DND-41 (cell line): ENCODE measurements at regions not wholly inside any gene's neighbourhood (a gene's known extent, or its start where the extent isn't known, plus 50 kb on each side); places are given as distances from the start of the nearest gene placed in this dataset.

Source experiments
- ATAC-seq: fragments of 200-7000 bp; cut with Tn5 transposase; 3 replicates; pipeline ENCODE4 v1.9.1; 2021; ENCODE audit warnings: low read depth; ENCODE audit not compliant: insufficient read depth
- DNase-seq: peaks from one replicate; pipeline ENCODE4 v3.0.0-alpha.2; 2020
- H2AFZ ChIP-seq: 2 replicates; pipeline ENCODE4 v1.6.0; 2012; ENCODE audit warnings: low read depth, low read length
- H3K27ac ChIP-seq: 2 replicates; pipeline ENCODE4 v1.5.1; 2012; ENCODE audit warnings: low read length, inconsistent platforms
- H3K27me3 ChIP-seq: fragments of 200-600 bp; sonication (generic); 2 replicates; pipeline ENCODE4 v1.6.0; 2012; ENCODE audit warnings: low read length, mild to moderate bottlenecking, inconsistent platforms; ENCODE audit not compliant: insufficient read depth, poor library complexity
- H3K36me3 ChIP-seq: 2 replicates; pipeline ENCODE4 v1.5.1; 2012; ENCODE audit warnings: low read length, inconsistent platforms; ENCODE audit not compliant: insufficient read depth
- H3K4me1 ChIP-seq: 2 replicates; pipeline ENCODE4 v1.5.1; 2012; ENCODE audit warnings: mild to moderate bottlenecking, low read length; ENCODE audit not compliant: insufficient read depth
- H3K4me2 ChIP-seq: 2 replicates; pipeline ENCODE4 v1.6.0; 2012; ENCODE audit warnings: mild to moderate bottlenecking, moderate library complexity, low read length, inconsistent platforms; ENCODE audit not compliant: insufficient read depth
- H3K4me3 ChIP-seq, 2 experiments: fragments of 200-600 bp in 1 of 2; shearing (Covaris generic) in 1 of 2; 2 replicates each; pipeline ENCODE4 v1.5.1; 2012 to 2016; ENCODE audit warnings: inconsistent platforms in 2 of 2, low read length in 2 of 2, mild to moderate bottlenecking in 2 of 2, low read depth in 1 of 2, moderate library complexity in 1 of 2
- H3K79me2 ChIP-seq: 2 replicates; pipeline ENCODE4 v1.6.0; 2012; ENCODE audit warnings: low read length, inconsistent platforms; ENCODE audit not compliant: insufficient read depth
- H3K9ac ChIP-seq: 2 replicates; pipeline ENCODE4 v1.6.0; 2012; ENCODE audit warnings: low read depth, mild to moderate bottlenecking, inconsistent platforms, low read length, moderate library complexity
- H3K9me3 ChIP-seq: 2 replicates; pipeline ENCODE4 v1.5.1; 2012; ENCODE audit warnings: low read length, moderate library complexity, mild to moderate bottlenecking, inconsistent platforms; ENCODE audit not compliant: insufficient read depth, severe bottlenecking
- H4K20me1 ChIP-seq: 2 replicates; pipeline ENCODE4 v1.6.0; 2012; ENCODE audit warnings: low read length; ENCODE audit not compliant: insufficient read depth
- CTCF ChIP-seq: IDR thresholded peaks from 2 replicates; pipeline ENCODE4 v1.5.1; 2012; ENCODE audit warnings: borderline replicate concordance, low read length, moderate library complexity, mild to moderate bottlenecking; ENCODE audit not compliant: poor library complexity, severe bottlenecking; ENCODE audit errors: extremely low read depth
- EZH2 ChIP-seq: IDR thresholded peaks from 3 replicates; pipeline ENCODE4 v1.6.1; 2012; ENCODE audit warnings: borderline replicate concordance, low read depth, mild to moderate bottlenecking, moderate library complexity, low read length, inconsistent platforms; ENCODE audit not compliant: severe bottlenecking

GRCh38 chr18:37980556-37980955 is 415.0 kb upstream of the CELF4 start:
- no peak overlapping the region for H3K4me2 ChIP-seq
- ATAC-seq = no peak
- no peaks in the 10 kb centered on the region for H3K79me2 ChIP-seq
- H4K20me1 ChIP-seq = no peaks in the 10 kb centered on the region
- H3K4me3 ChIP-seq = no peak overlapping the region
- no peaks in the 10 kb centered on the region for H3K9me3 ChIP-seq
- no peak overlapping the region for H2AFZ ChIP-seq
- no peaks in the 10 kb centered on the region for H3K4me1 ChIP-seq
- no peaks in the 10 kb centered on the region for H3K27me3 ChIP-seq
- DNase-seq = no peak
- no peak overlapping the region for H3K27ac ChIP-seq
- H3K9ac ChIP-seq = no peak overlapping the region
- no peak for TF ChIP-seq EZH2
- TF ChIP-seq CTCF = no peak
- no peaks in the 10 kb centered on the region for H3K36me3 ChIP-seq

GRCh38 chr18:37975446-37975845 is 409.8 kb upstream of the CELF4 start:
- Histone ChIP-seq H3K4me2 (no peak overlapping the region), H3K79me2 (no peaks in the 10 kb centered on the region), H3K4me1 (no peaks in the 10 kb centered on the region), H3K9me3 (no peaks in the 10 kb centered on the region), H3K27ac (no peak overlapping the region), H2AFZ (no peak overlapping the region), H3K36me3 (no peaks in the 10 kb centered on the region), H3K4me3 (no peak overlapping the region), H3K27me3 (no peaks in the 10 kb centered on the region), H3K9ac (no peak overlapping the region), H4K20me1 (no peaks in the 10 kb centered on the region)
- ATAC-seq (no peak), DNase-seq (no peak)
- no peak for TF ChIP-seq CTCF
- no peak for TF ChIP-seq EZH2

- no peaks in the 10 kb centered on the region for H4K20me1 ChIP-seq
- ATAC-seq (no peak), DNase-seq (no peak)
- H3K79me2 ChIP-seq = no peaks in the 10 kb centered on the region
- no peaks in the 10 kb centered on the region for H3K27me3 ChIP-seq
- H2AFZ ChIP-seq = no peak overlapping the region
- no peak overlapping the region for H3K27ac ChIP-seq
- H3K9ac ChIP-seq = no peak overlapping the region
- no peak for TF ChIP-seq CTCF
- TF ChIP-seq EZH2 = no peak
- H3K4me3 ChIP-seq = no peak overlapping the region
- no peaks in the 10 kb centered on the region for H3K9me3 ChIP-seq
- H3K4me2 ChIP-seq = no peak overlapping the region
- no peaks in the 10 kb centered on the region for H3K36me3 ChIP-seq
- no peaks in the 10 kb centered on the region for H3K4me1 ChIP-seq
These were observed 401.7 kb upstream of the CELF4 start for GRCh38 chr18:37967261-37967660.

GRCh38 chr18:37965572-37965970 is 400.0 kb upstream of the CELF4 start:
- H2AFZ ChIP-seq = no peak overlapping the region
- no peaks in the 10 kb centered on the region for H3K9me3 ChIP-seq
- TF ChIP-seq EZH2 = no peak
- TF ChIP-seq CTCF = no peak
- H3K4me3 ChIP-seq = no peak overlapping the region
- H3K36me3 ChIP-seq = no peaks in the 10 kb centered on the region
- H3K9ac ChIP-seq = no peak overlapping the region
- no peak overlapping the region for H3K4me2 ChIP-seq
- no peaks in the 10 kb centered on the region for H3K27me3 ChIP-seq
- no peaks in the 10 kb centered on the region for H3K79me2 ChIP-seq
- no peaks in the 10 kb centered on the region for H3K4me1 ChIP-seq
- ATAC-seq = no peak
- DNase-seq = no peak
- H4K20me1 ChIP-seq = no peaks in the 10 kb centered on the region
- H3K27ac ChIP-seq = no peak overlapping the region
